ENCODE measurements at regions not wholly inside any gene's neighbourhood (a gene's known extent, or its start where the extent isn't known, plus 50 kb on each side); places are given as distances from the start of the nearest gene placed in this dataset.

DNA sequence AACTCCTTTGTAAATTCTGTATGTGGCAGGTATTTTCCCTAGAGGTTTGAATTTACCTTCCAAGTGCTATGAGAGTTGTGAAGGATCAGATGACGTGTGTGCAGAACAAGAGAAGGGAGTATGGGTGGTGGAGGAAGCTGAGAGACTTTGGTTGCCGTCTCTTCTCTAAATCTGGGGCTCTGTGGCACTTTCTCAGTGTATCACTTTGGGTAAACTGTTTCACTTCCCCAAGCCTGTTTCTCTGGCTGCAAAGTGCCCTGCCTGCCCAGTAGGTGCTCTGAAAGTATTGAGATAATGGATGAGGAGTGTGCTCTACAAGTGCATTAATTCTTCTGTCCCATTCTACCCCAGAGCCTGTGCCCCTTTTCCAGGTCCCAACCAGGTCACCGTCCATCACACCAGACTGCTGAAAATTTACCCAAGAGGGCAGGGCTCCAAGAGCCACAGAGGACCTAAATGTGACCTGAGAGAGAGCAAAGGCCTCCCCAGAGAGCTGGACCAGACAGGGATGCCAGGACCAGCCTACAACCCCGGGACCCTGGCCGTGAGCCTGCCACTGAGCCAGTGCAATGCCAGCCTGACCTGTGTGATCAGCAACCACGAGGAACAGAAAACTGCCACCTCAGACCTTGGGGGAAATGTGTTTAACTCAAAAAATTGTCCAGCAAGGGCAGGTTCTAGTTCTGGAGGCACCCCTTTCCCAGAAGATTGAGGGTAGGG is 131.6 kb upstream of the ETV3 start:
- TF ChIP-seq, protein P1, sequence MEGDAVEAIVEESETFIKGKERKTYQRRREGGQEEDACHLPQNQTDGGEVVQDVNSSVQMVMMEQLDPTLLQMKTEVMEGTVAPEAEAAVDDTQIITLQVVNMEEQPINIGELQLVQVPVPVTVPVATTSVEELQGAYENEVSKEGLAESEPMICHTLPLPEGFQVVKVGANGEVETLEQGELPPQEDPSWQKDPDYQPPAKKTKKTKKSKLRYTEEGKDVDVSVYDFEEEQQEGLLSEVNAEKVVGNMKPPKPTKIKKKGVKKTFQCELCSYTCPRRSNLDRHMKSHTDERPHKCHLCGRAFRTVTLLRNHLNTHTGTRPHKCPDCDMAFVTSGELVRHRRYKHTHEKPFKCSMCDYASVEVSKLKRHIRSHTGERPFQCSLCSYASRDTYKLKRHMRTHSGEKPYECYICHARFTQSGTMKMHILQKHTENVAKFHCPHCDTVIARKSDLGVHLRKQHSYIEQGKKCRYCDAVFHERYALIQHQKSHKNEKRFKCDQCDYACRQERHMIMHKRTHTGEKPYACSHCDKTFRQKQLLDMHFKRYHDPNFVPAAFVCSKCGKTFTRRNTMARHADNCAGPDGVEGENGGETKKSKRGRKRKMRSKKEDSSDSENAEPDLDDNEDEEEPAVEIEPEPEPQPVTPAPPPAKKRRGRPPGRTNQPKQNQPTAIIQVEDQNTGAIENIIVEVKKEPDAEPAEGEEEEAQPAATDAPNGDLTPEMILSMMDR (IDR thresholded peaks at IDR 0.05), result no peak
- no peak for TF ChIP-seq POLR2A (IDR thresholded peaks at IDR 0.05; ENCODE audit: low read depth)
- TF ChIP-seq POLR2AphosphoS5 (IDR thresholded peaks at IDR 0.05), result no peak
- no peak for TF ChIP-seq EP300 (IDR thresholded peaks at IDR 0.05)
